H1 (cell line): ENCODE measurements at regions not wholly inside any gene's neighbourhood (a gene's known extent, or its start where the extent isn't known, plus 50 kb on each side); places are given as distances from the start of the nearest gene placed in this dataset.

Experiments
- CTCF ChIA-PET: fragments of 300-600 bp; sonication (Branson Sonifier 250); formaldehyde crosslinking; loops from one replicate; lab custom pipeline; 2021; ENCODE audit not compliant: partially characterized antibody; lab: Charles Lee
- POLR2A ChIA-PET: fragments of 300-600 bp; sonication (Branson Sonifier 250); formaldehyde crosslinking; loops from one replicate; lab custom pipeline; 2021; ENCODE audit warnings: inconsistent platforms; ENCODE audit not compliant: partially characterized antibody; lab: Charles Lee
- DNase-seq, 2 experiments: peaks; one replicate each; pipeline versions ENCODE4 v3.0.0 to v3.0.0-alpha.2; 2010 to 2022; ENCODE audit warnings: low spot score in 2 of 2, low read depth in 1 of 2, mixed read lengths in 1 of 2
- FAIRE-seq: peaks from 2 replicates; lab custom pipeline; 2011; peaks lifted over from hg19 to GRCh38; lab: Jason Lieb, UNC
- H2AFZ ChIP-seq: 2 replicates; pipeline ENCODE4 v1.8.1; 2012; ENCODE audit warnings: low read length, inconsistent platforms
- H2AK5ac ChIP-seq: 2 replicates; pipeline ENCODE4 v1.6.1; 2013; ENCODE audit warnings: low read depth, low read length
- H2BK120ac ChIP-seq: replicated peaks from 2 replicates; pipeline ENCODE3; 2013; ENCODE audit warnings: low read depth, low read length, inconsistent platforms
- H2BK12ac ChIP-seq: 2 replicates; pipeline ENCODE4 v1.6.1; 2013; ENCODE audit warnings: low read depth, low read length
- H2BK15ac ChIP-seq: 2 replicates; pipeline ENCODE4 v1.6.1; 2013; ENCODE audit warnings: low read length
- H2BK20ac ChIP-seq: 2 replicates; pipeline ENCODE4 v1.6.1; 2013; ENCODE audit warnings: low read length
- H2BK5ac ChIP-seq: 2 replicates; pipeline ENCODE4 v1.6.1; 2013; ENCODE audit warnings: low read depth, low read length
- H3K14ac ChIP-seq: 2 replicates; pipeline ENCODE4 v1.6.1; 2013; ENCODE audit warnings: inconsistent platforms; ENCODE audit not compliant: insufficient read length
- H3K18ac ChIP-seq: 2 replicates; pipeline ENCODE4 v1.6.1; 2013; ENCODE audit warnings: low read length; ENCODE audit errors: extremely low read depth
- H3K23ac ChIP-seq: 2 replicates; pipeline ENCODE4 v1.6.1; 2013; ENCODE audit warnings: inconsistent platforms; ENCODE audit not compliant: insufficient read length
- H3K23me2 ChIP-seq: 2 replicates; pipeline ENCODE4 v1.6.1; 2013; ENCODE audit warnings: low read depth, low read length
- H3K27ac ChIP-seq: 2 replicates; pipeline ENCODE4 v1.6.1; 2011; ENCODE audit warnings: low read depth, low read length, inconsistent platforms
- H3K27me3 ChIP-seq, 4 experiments: replicated peaks in 1 of 4; 1 replicate in 1 of 4; 2 replicates in 3 of 4; pipeline versions ENCODE4 v1.6.1 to v1.8.1; 2011 to 2013; ENCODE audit warnings: low read length in 3 of 4, mild to moderate bottlenecking in 3 of 4, inconsistent platforms in 2 of 4, mixed read lengths in 2 of 4, moderate library complexity in 1 of 4; ENCODE audit not compliant: control insufficient read depth in 3 of 4, insufficient read depth in 3 of 4; ENCODE audit errors: extremely low read depth in 1 of 4
- H3K36me3 ChIP-seq, 4 experiments: 2 replicates each; pipeline versions ENCODE4 v1.6.1 to v1.8.1; 2011 to 2013; ENCODE audit warnings: mild to moderate bottlenecking in 4 of 4, low read length in 3 of 4, moderate library complexity in 2 of 4, control low read depth in 1 of 4, inconsistent platforms in 1 of 4; ENCODE audit not compliant: insufficient read depth in 4 of 4, control insufficient read depth in 2 of 4
- H3K4ac ChIP-seq: replicated peaks from 2 replicates; pipeline ENCODE3; 2013; ENCODE audit warnings: low read length, low read depth, mixed read lengths, inconsistent platforms; ENCODE audit not compliant: insufficient read length
- H3K4me1 ChIP-seq, 4 experiments: replicated peaks in 1 of 4; 1 replicate in 1 of 4; 2 replicates in 3 of 4; pipeline versions ENCODE4 v1.6.1 to v1.8.1; 2011 to 2013; ENCODE audit warnings: low read length in 3 of 4, inconsistent platforms in 2 of 4, mixed read lengths in 1 of 4; ENCODE audit not compliant: insufficient read depth in 4 of 4, control insufficient read depth in 3 of 4
- H3K4me2 ChIP-seq, 2 experiments: 2 replicates each; pipeline versions ENCODE4 v1.6.1 to v1.8.1; 2011 to 2013; ENCODE audit warnings: low read depth in 2 of 2, low read length in 2 of 2, control low read depth in 1 of 2, inconsistent platforms in 1 of 2, mild to moderate bottlenecking in 1 of 2; ENCODE audit not compliant: insufficient read depth in 1 of 2
- H3K4me3 ChIP-seq, 4 experiments: fragments of 200-600, 300-600 bp in 1 of 4; sonication (generic), shearing (Covaris generic), sonication (Bioruptor Twin) in 1 of 4; 2 replicates each; pipeline versions ENCODE4 v1.5.1 to v1.8.1; 2011 to 2016; ENCODE audit warnings: low read length in 4 of 4, low read depth in 3 of 4, control low read depth in 2 of 4, inconsistent platforms in 2 of 4, mild to moderate bottlenecking in 2 of 4, mixed read lengths in 1 of 4, moderate library complexity in 1 of 4; ENCODE audit not compliant: insufficient read depth in 2 of 4; ENCODE audit errors: extremely low read depth in 1 of 4
- H3K56ac ChIP-seq: replicated peaks from 2 replicates; pipeline ENCODE3; 2013; ENCODE audit warnings: low read depth, mild to moderate bottlenecking, mixed read lengths, low read length, inconsistent platforms; ENCODE audit not compliant: insufficient read length
- H3K79me1 ChIP-seq: 2 replicates; pipeline ENCODE4 v1.6.1; 2013; ENCODE audit warnings: low read depth, low read length, control low read depth
- H3K79me2 ChIP-seq, 2 experiments: 2 replicates each; pipeline versions ENCODE4 v1.6.1 to v1.8.1; 2012 to 2013; ENCODE audit warnings: low read length in 2 of 2, mild to moderate bottlenecking in 2 of 2, inconsistent platforms in 1 of 2; ENCODE audit not compliant: insufficient read depth in 2 of 2, control insufficient read depth in 1 of 2
- H3K9ac ChIP-seq, 4 experiments: replicated peaks in 1 of 4; 1 replicate in 1 of 4; 2 replicates in 3 of 4; pipeline versions ENCODE4 v1.6.1 to v1.8.1; 2011 to 2013; ENCODE audit warnings: low read depth in 3 of 4, low read length in 3 of 4, control low read depth in 2 of 4, mild to moderate bottlenecking in 2 of 4, moderate library complexity in 2 of 4, inconsistent platforms in 1 of 4; ENCODE audit errors: extremely low read depth in 1 of 4
- H3K9me3 ChIP-seq, 2 experiments: 2 replicates each; pipeline versions ENCODE4 v1.6.1 to v1.8.1; 2012 to 2013; ENCODE audit warnings: mild to moderate bottlenecking in 2 of 2, moderate library complexity in 2 of 2, control low read depth in 1 of 2, inconsistent platforms in 1 of 2, low read depth in 1 of 2, low read length in 1 of 2, mixed read lengths in 1 of 2; ENCODE audit not compliant: insufficient read depth in 2 of 2
- H4K20me1 ChIP-seq, 2 experiments: replicated peaks in 1 of 2; 2 replicates each; pipeline versions ENCODE3 to v1.8.1; 2011 to 2013; ENCODE audit warnings: inconsistent platforms in 2 of 2, low read length in 2 of 2, mild to moderate bottlenecking in 1 of 2; ENCODE audit not compliant: insufficient read depth in 2 of 2, control insufficient read depth in 1 of 2
- H4K5ac ChIP-seq: 2 replicates; pipeline ENCODE4 v1.6.1; 2013; ENCODE audit warnings: low read length, low read depth, mixed read lengths, inconsistent platforms; ENCODE audit not compliant: insufficient read length
- H4K8ac ChIP-seq: 2 replicates; pipeline ENCODE4 v1.8.0; 2013; ENCODE audit warnings: mild to moderate bottlenecking, moderate library complexity, low read length, inconsistent platforms; ENCODE audit not compliant: insufficient read depth; ENCODE audit errors: extremely low read depth
- H4K91ac ChIP-seq: replicated peaks from 2 replicates; pipeline ENCODE3; 2013; ENCODE audit warnings: low read length, mixed read lengths, inconsistent platforms; ENCODE audit not compliant: insufficient read length
- CBX8 ChIP-seq: fragments of 300-800, 300-1000 bp; sonication (generic); IDR thresholded peaks from 2 replicates; pipeline ENCODE4 v1.7.1; 2016; ENCODE audit warnings: low read depth, low read length, borderline replicate concordance
- CEBPB ChIP-seq: IDR thresholded peaks from 2 replicates; pipeline ENCODE4 v1.6.1; 2012; ENCODE audit warnings: low read depth, low read length
- HDAC2 ChIP-seq, 2 experiments: fragments of 300-600 bp in 1 of 2; sonication (generic) in 1 of 2; IDR thresholded peaks; 2 replicates each; pipeline ENCODE4 v1.6.1; 2011 to 2012; ENCODE audit warnings: low read depth in 2 of 2, low read length in 2 of 2, mild to moderate bottlenecking in 2 of 2, moderate library complexity in 2 of 2, borderline replicate concordance in 1 of 2, inconsistent platforms in 1 of 2
- SP2 ChIP-seq: IDR thresholded peaks from 2 replicates; pipeline ENCODE4 v1.6.1; 2012; ENCODE audit warnings: mild to moderate bottlenecking, low read length, inconsistent platforms
- SUZ12 ChIP-seq: fragments of 200-600 bp; sonication (generic); IDR thresholded peaks from 2 replicates; pipeline ENCODE4 v1.6.1; 2012; ENCODE audit warnings: mild to moderate bottlenecking, inconsistent platforms, low read length, moderate library complexity, mixed read lengths
- WGBS, 2 experiments: shearing (Covaris generic) in 1 of 2; methylation state at CpG; one replicate each; pipeline versions ENCODE4 v1.1.6 to v1.1.7; 2013 to 2015; ENCODE audit warnings: low lambda C conversion rate in 2 of 2, mixed read lengths in 2 of 2, inconsistent platforms in 1 of 2, low coverage in 1 of 2, missing lambda C conversion rate in 1 of 2; ENCODE audit not compliant: insufficient replicate concordance in 2 of 2, insufficient coverage in 1 of 2, insufficient read length in 1 of 2; ENCODE audit errors: extremely low coverage in 1 of 2, missing lambda C conversion rate in 1 of 2; 5-methylcytosine and 5-hydroxymethylcytosine counted together

- Histone ChIP-seq H2AFZ (no peak overlapping the region), H3K23ac (no peak overlapping the region), H3K4me3 (no peak overlapping the region), H2BK5ac (no peak overlapping the region), H4K20me1 (no peaks in the 10 kb centered on the region), H2BK12ac (no peak overlapping the region), H3K9me3 (no peaks in the 10 kb centered on the region), H3K4me2 (no peak overlapping the region), H4K91ac (no peak overlapping the region), H3K27me3 (no peaks in the 10 kb centered on the region), H3K27ac (no peak overlapping the region), H3K23me2 (no peaks in the 10 kb centered on the region), H3K79me1 (no peaks in the 10 kb centered on the region), H3K18ac (no peak overlapping the region), H3K36me3 (no peaks in the 10 kb centered on the region), H4K8ac (no peak overlapping the region), H2BK15ac (no peak overlapping the region), H3K9ac (no peak overlapping the region), H3K79me2 (no peaks in the 10 kb centered on the region), H3K4me1 (no peaks in the 10 kb centered on the region), H3K56ac (no peak overlapping the region), H2BK120ac (no peak overlapping the region), H3K14ac (no peak overlapping the region), H3K4ac (no peak overlapping the region), H2AK5ac (no peak overlapping the region), H4K5ac (no peak overlapping the region), H2BK20ac (no peak overlapping the region)
- WGBS, 2 experiments, result 88% methylated on average over 2 of the region's 2 CpGs; no CpG with 5 or more reads in 1 of the 2 experiments
- no peak for DNase-seq
- CTCF ChIA-PET, result no interaction called here
- TF ChIP-seq HDAC2 (IDR thresholded peaks at IDR 0.05; ENCODE audit: borderline replicate concordance in 1 of 2, low read depth in 2 of 2, low read length in 2 of 2) (no peak), CBX8 (no peak), SUZ12 (no peak), CEBPB (no peak), SP2 (no peak)
- FAIRE-seq, result no peak
- POLR2A ChIA-PET, result no interaction called here
These were observed 451.0 kb downstream of the MEIS1 start for GRCh38 chr2:66885775-66886383.
